Activated CD4-positive, alpha-beta memory T cell treated with anti-CD3 and anti-CD28 coated beads, Interleukin-2, amount 10 ng/mL, durations not matched to agents 7 days and 5 days (primary cell): ENCODE measurements at regions not wholly inside any gene's neighbourhood (a gene's known extent, or its start where the extent isn't known, plus 50 kb on each side); places are given as distances from the start of the nearest gene placed in this dataset.

Experiments
- CTCF ChIA-PET: fragments of 350-600 bp; sonication (Branson Sonifier 250); formaldehyde crosslinking; loops from one replicate; lab custom pipeline; 2021; ENCODE audit warnings: antibody characterized with exemption, inconsistent platforms; lab: Charles Lee
- POLR2A ChIA-PET: fragments of 350-600 bp; sonication (Branson Sonifier 250); formaldehyde crosslinking; loops from one replicate; lab custom pipeline; 2021; ENCODE audit warnings: antibody characterized with exemption; lab: Charles Lee
- DNase-seq: peaks from one replicate; pipeline ENCODE4 v3.0.0-alpha.2; 2020
- H3K27ac Mint-ChIP-seq: one replicate; pipeline ENCODE4 v1.8.0; 2021; ENCODE audit warnings: mild to moderate bottlenecking, mixed read lengths
- H3K27me3 Mint-ChIP-seq: one replicate; pipeline ENCODE4 v1.8.0; 2021; ENCODE audit warnings: mixed read lengths
- H3K36me3 Mint-ChIP-seq: one replicate; pipeline ENCODE4 v1.8.0; 2021; ENCODE audit warnings: low read depth, mixed read lengths
- H3K4me1 Mint-ChIP-seq: one replicate; pipeline ENCODE4 v1.8.0; 2021; ENCODE audit warnings: mixed read lengths
- H3K4me3 Mint-ChIP-seq: one replicate; pipeline ENCODE4 v1.8.0; 2021; ENCODE audit warnings: mild to moderate bottlenecking, mixed read lengths
- H3K9me3 Mint-ChIP-seq: one replicate; pipeline ENCODE4 v1.8.0; 2021; ENCODE audit warnings: mixed read lengths

DNA sequence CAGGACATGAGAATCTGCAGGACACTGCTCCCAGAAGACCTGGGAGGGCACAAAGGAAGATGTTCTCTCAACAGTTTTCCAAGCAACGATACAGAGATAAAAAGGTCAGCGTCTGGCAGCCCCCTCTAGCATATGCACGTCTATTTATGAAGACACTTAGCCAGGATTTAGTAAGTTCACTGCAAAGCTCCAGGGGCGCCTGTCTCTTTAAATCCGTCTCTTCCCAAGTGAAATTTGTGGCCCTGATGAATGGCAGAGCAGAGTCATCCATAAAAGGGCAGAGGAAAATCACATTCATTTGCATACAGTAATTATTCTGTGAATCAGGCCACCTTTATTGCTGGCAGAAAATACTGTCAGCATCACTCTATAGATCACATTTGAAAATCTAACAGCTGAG lies 390.9 kb upstream of the SMIM21 start:
- Mint-ChIP-seq H3K9me3 (no peaks in the 10 kb centered on the region), H3K4me1 (no peaks in the 10 kb centered on the region), H3K4me3 (no peak overlapping the region), H3K36me3 (no peaks in the 10 kb centered on the region), H3K27ac (no peak overlapping the region), H3K27me3 (no peaks in the 10 kb centered on the region)
- CTCF ChIA-PET, result no interaction called here
- POLR2A ChIA-PET, result no interaction called here
- no peak for DNase-seq

DNA sequence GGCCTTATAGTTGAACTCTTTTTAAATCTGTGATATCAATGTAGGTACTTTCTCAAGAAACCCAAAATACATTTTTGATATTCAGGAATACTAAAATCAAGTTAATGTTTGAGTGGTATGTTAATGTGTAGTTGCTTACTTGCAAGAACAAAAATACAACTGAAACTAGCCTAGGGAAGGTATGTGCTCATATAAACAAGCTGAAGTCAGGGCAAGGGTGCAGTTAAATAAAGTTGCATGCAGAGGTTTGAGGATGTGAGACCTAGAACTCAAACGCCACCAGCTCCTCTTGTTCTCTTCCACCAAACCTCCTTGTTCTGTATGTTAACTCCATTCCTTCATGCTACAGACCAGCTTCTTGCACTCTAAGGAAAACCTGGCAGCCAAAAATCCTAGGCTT lies 388.3 kb upstream of the SMIM21 start:
- no peaks in the 10 kb centered on the region for H3K4me1 Mint-ChIP-seq
- no peaks in the 10 kb centered on the region for H3K27me3 Mint-ChIP-seq
- H3K36me3 Mint-ChIP-seq, result no peaks in the 10 kb centered on the region
- no peaks in the 10 kb centered on the region for H3K9me3 Mint-ChIP-seq
- POLR2A ChIA-PET, result no interaction called here
- H3K4me3 Mint-ChIP-seq, result no peak overlapping the region
- no peak for DNase-seq
- CTCF ChIA-PET, result no interaction called here
- no peak overlapping the region for H3K27ac Mint-ChIP-seq

DNA sequence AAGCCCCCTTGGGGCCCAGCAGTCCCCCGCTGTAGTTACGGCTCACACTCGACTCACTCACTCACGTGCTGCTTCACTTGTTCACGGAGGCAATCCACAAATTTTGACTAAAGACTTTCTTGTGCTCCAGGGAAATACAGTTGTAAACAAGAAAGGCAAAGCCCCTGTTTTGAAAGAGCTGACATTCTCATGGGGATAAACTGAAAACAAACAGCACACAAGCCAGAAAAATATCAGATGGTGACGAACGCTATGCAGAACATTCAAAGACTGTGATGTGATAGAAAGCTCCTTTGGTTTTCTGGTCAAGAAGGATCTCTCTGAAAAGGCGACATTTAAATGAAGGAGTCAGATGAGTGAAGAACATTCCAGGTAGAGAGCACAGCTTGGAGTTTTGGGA lies 385.3 kb upstream of the SMIM21 start:
- Mint-ChIP-seq H3K4me3 (no peak overlapping the region), H3K4me1 (no peaks in the 10 kb centered on the region), H3K27me3 (no peaks in the 10 kb centered on the region), H3K36me3 (no peaks in the 10 kb centered on the region), H3K9me3 (no peaks in the 10 kb centered on the region), H3K27ac (no peak overlapping the region)
- DNase-seq, result no peak
- CTCF ChIA-PET, result no interaction called here
- POLR2A ChIA-PET, result no interaction called here

DNA sequence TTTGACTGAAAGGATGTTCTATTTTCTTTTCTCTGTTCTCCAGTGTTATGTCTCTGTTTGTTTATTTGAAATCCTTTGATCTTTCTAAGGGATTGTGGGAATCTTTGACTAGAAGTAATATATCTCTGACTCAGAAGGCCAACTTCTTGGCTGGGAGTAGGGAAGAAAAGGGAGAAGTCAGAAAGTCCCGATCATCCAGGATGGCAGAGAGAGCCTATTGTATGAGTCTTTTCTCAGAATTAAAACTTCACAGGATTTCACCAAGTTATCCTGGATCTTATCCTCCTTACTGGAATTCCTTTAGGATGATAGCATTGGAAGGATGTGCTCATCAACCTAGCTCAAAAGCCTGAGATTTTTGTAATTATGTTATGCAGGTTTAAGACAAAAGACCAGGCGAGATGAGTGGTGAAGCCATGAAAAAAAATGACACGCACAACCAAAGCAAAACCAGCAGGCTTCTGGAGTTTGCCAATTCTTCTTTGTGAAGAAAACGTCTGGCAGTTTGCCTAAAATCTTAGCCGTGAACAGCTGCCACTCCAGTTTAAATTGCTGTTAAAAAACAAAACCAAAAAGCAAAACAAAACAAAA lies 383.6 kb upstream of the SMIM21 start:
- no peaks in the 10 kb centered on the region for H3K36me3 Mint-ChIP-seq
- no peak for DNase-seq
- CTCF ChIA-PET, result no interaction called here
- no peaks in the 10 kb centered on the region for H3K9me3 Mint-ChIP-seq
- no peaks in the 10 kb centered on the region for H3K27me3 Mint-ChIP-seq
- H3K27ac Mint-ChIP-seq, result no peak overlapping the region
- POLR2A ChIA-PET, result no interaction called here
- H3K4me1 Mint-ChIP-seq, result no peaks in the 10 kb centered on the region
- no peak overlapping the region for H3K4me3 Mint-ChIP-seq

DNA sequence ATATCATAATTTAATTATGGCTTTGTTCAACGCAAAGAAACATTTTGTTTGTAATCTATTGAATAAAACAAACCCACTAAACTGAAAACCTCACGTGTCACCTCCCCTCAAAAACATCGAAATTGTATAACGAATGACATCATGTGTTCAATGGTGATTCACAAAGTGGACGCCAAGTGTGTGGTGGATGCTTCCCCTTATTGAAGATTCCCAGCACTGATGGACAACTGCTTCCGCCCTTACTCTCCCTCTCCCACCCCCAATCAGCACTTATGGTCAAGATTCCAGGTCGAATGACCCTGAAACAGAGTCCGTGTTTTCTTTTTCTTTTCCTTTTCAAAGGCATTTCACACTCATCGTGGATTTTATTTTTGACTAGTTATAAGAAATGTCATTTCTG lies 383.0 kb upstream of the SMIM21 start:
- POLR2A ChIA-PET, result no interaction called here
- no peaks in the 10 kb centered on the region for H3K4me1 Mint-ChIP-seq
- DNase-seq, result no peak

DNA sequence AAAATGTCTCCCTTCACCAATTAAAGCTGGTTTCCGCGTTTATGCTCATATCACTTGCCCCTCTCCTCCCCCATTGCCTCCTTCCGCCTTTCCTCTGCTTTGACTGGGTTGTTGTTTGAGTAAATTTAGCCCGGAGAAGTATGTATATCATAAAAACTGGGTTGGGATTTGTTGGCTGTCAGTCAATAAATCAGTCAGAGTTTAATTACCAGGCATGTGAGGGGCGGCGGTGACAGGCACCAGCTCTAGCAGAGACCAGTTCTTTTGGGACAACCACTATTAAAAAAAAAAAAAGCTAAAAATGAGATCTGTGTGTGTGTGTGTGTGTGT lies 382.4 kb upstream of the SMIM21 start:
- no peaks in the 10 kb centered on the region for H3K36me3 Mint-ChIP-seq
- no peaks in the 10 kb centered on the region for H3K9me3 Mint-ChIP-seq
- POLR2A ChIA-PET, result no interaction called here

More for the DNA sequence above, 383.0 kb upstream of the SMIM21 start:
- no peaks in the 10 kb centered on the region for H3K9me3 Mint-ChIP-seq
- no peaks in the 10 kb centered on the region for H3K27me3 Mint-ChIP-seq
- H3K36me3 Mint-ChIP-seq, result no peaks in the 10 kb centered on the region
- H3K27ac Mint-ChIP-seq, result no peak overlapping the region
- H3K4me3 Mint-ChIP-seq, result no peak overlapping the region
- CTCF ChIA-PET, result no interaction called here

DNA sequence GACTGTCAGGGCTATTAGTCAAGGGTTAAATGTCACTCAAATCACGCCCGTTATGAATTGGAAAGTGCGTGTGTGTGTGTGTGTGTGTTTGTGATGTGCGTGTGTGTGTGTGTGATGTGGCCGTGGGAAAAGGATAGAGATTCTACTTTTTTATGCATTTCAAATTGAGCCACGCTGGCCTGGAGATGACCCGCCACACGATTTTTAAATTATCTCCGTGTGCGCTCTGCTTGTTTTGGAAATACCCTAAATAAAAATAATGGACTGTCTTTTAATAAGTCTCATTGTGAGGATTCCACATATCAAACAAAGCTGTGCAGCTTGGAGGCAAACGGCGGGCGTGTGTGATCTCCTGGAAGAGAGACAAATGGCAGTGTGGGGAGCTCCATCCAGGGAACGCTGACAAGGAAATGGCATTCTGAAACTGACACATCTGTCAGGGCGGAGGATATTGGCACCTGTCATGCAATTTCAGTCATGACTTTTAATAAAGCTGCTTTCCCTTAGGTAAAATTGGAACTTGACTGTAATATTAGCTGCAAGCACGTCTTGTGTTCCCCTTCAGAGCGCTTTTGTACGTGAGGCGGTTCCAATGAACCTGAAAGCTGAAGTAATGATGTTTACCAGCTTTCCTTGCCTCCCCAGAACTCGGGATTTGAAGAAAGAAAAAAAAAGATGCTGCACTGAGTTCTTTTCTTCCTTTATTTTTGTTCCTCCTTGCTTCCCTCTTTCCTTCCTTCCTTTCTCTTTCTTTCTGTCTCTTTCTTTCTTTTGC lies 381.8 kb upstream of the SMIM21 start:
- ChIA-PET POLR2A (no interaction called here), CTCF (no interaction called here)
- H3K27me3 Mint-ChIP-seq, result no peaks in the 10 kb centered on the region
- H3K36me3 Mint-ChIP-seq, result no peaks in the 10 kb centered on the region
- H3K9me3 Mint-ChIP-seq, result no peaks in the 10 kb centered on the region
- DNase-seq, result no peak
- H3K4me3 Mint-ChIP-seq, result no peak overlapping the region
- no peaks in the 10 kb centered on the region for H3K4me1 Mint-ChIP-seq
- H3K27ac Mint-ChIP-seq, result no peak overlapping the region

More for the DNA sequence above, 382.4 kb upstream of the SMIM21 start:
- CTCF ChIA-PET, result no interaction called here
- Mint-ChIP-seq H3K27ac (no peak overlapping the region), H3K27me3 (no peaks in the 10 kb centered on the region), H3K4me1 (no peaks in the 10 kb centered on the region), H3K4me3 (no peak overlapping the region)
- DNase-seq, result no peak

DNA sequence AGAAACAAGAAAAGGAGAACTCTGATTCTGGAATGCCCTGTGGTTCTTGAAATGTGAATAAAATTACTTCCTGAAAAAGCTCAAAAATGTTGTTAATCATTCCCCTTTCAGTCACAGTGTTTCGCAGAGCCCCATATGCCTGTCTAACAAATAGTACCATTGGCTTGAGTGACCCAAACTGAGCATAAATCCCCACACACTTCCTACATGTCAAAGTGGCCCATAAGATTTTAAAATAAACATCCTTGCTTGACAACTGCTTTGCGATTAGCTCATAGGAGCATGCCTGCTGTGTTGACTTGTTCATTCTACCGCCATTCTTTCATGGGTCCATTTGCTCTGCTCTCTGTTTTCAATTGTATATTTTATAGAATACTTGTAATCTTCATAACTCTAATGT lies 377.8 kb upstream of the SMIM21 start:
- Mint-ChIP-seq H3K27me3 (peaks cover 2% of the 10 kb centered on the region), H3K36me3 (no peaks in the 10 kb centered on the region), H3K4me3 (no peak overlapping the region), H3K9me3 (no peaks in the 10 kb centered on the region), H3K4me1 (no peaks in the 10 kb centered on the region), H3K27ac (no peak overlapping the region)
- DNase-seq, result no peak
- ChIA-PET POLR2A (no interaction called here), CTCF (no interaction called here)

DNA sequence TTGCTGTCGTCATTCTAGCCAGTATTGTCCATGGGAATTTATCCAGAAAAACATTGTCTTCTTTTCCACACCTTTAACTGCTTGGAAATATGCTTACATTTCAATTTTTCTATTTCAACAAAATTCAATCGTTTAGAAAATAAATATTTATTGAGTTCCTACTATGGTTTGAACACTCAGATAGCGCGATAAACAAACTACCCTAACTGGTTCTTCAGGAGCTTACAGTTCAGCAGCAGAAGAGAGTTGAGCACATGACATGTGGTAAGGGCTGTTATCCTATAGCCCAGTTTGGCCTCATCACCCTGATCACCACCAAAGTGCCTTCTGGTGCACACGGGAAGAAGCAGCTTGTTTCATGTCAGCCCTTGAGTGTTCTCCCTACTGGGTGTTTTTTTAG lies 375.2 kb upstream of the SMIM21 start:
- DNase-seq, result no peak
- H3K27ac Mint-ChIP-seq, result no peak overlapping the region
- H3K4me1 Mint-ChIP-seq, result no peaks in the 10 kb centered on the region
- H3K36me3 Mint-ChIP-seq, result no peaks in the 10 kb centered on the region
- CTCF ChIA-PET, result no interaction called here
- H3K27me3 Mint-ChIP-seq, result peaks cover 2% of the 10 kb centered on the region
- no peaks in the 10 kb centered on the region for H3K9me3 Mint-ChIP-seq
- H3K4me3 Mint-ChIP-seq, result no peak overlapping the region
- POLR2A ChIA-PET, result no interaction called here

DNA sequence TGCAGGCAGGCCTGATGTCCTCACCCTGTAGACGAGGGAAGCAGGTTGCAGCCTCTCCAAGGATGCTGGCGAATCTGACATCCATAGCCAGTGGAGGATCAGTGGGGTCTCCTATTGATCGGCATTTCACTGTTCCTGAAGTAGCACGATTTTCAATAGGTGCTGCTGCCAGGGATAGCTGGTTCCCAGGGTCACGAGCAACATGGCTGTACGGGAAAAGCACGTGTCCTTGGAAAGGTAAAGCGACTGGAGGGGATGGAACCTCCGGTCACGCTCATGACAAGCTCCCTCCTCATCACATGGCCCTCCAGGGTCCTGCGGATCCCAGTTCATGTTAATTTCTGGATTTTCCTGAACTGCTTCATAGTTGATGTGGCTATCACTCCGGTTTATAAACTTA lies 373.7 kb upstream of the SMIM21 start:
- Mint-ChIP-seq H3K27ac (no peak overlapping the region), H3K4me3 (no peak overlapping the region), H3K9me3 (no peaks in the 10 kb centered on the region), H3K36me3 (no peaks in the 10 kb centered on the region), H3K27me3 (peaks cover 2% of the 10 kb centered on the region), H3K4me1 (no peaks in the 10 kb centered on the region)
- ChIA-PET CTCF (no interaction called here), POLR2A (no interaction called here)
- no peak for DNase-seq

DNA sequence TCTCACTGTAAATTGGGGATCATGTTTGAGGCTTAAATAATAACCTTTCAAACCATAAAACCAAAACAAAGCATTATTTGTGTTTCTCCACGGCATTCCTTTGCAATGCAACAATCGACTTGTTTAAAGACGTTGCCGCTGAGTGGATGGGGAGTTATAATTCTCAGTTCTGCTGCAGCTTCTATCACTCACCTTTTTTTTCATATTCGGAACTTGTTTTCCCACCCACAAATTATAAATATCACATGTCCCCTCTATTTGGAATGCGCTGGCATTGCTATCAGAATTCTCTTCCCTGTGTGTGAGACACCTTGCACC lies 372.8 kb upstream of the SMIM21 start:
- POLR2A ChIA-PET, result no interaction called here
- Mint-ChIP-seq H3K4me1 (no peaks in the 10 kb centered on the region), H3K27ac (no peak overlapping the region), H3K4me3 (no peak overlapping the region), H3K9me3 (no peaks in the 10 kb centered on the region), H3K36me3 (no peaks in the 10 kb centered on the region), H3K27me3 (peaks cover 2% of the 10 kb centered on the region)
- CTCF ChIA-PET, result no interaction called here
- DNase-seq, result no peak

DNA sequence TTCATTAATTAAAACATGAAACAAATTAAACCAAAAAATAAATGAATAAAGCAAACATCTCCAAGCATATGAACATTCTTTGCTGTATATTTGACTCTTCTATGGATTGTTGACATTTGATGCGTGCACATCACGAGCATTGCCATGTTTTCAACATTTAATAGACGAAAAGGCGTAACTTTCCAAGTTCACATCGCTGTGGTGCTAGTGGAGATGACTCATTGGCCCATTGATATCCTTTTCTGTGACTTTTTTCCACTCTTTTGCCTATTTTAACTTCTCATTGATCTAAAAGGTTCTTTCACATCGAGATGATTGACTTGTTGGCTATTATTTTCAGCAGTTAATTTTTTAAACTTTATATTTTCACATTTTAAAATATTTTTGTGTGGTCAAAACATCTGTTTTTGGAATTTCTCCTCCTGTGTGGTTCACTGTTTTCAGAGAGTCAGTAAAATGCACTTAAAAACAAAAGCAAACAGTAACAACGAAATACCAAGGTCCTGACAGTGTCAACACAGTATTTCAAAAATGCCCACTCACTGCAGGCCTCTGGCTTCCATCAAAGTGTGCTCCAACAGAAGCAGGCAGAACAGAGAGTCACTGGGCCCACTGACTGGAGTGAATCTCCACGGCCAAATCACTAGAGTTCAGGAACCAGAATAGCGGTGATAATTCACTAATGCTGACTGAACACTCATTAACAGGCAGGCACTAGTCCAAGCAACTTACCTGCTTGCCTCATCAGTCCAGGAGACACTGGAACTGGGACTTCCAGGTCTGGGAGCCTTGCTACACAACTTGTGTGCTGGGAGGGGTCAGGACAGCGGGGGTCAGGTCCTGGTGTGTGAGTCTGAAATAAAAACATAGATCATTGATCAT lies 372.2 kb upstream of the SMIM21 start:
- DNase-seq, result no peak
- Mint-ChIP-seq H3K4me3 (no peak overlapping the region), H3K36me3 (no peaks in the 10 kb centered on the region), H3K4me1 (no peaks in the 10 kb centered on the region), H3K9me3 (no peaks in the 10 kb centered on the region), H3K27me3 (peaks cover 2% of the 10 kb centered on the region), H3K27ac (no peak overlapping the region)
- ChIA-PET CTCF (no interaction called here), POLR2A (no interaction called here)

DNA sequence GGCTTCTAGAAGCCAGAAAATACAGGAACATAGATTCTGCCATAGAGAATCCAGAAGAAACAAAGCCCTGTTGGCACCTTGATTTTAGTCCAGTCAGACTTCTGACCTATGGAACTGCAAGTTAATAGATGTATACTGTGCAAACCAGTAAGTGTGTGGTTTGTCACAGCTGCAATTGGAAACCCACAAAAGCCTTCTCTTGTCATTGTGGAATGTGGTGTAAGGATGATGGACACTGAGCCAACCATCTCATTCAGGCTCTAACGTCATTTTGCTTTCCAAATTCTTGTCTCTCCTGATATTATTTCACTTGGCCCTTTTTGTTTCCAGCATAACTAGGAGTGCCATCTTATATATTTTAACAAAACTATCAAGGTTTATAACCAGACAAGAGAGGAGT lies 369.5 kb upstream of the SMIM21 start:
- ChIA-PET POLR2A (no interaction called here), CTCF (no interaction called here)
- Mint-ChIP-seq H3K4me3 (no peak overlapping the region), H3K27ac (no peak overlapping the region), H3K9me3 (no peaks in the 10 kb centered on the region), H3K36me3 (no peaks in the 10 kb centered on the region), H3K27me3 (peaks cover 2% of the 10 kb centered on the region), H3K4me1 (no peaks in the 10 kb centered on the region)
- no peak for DNase-seq

DNA sequence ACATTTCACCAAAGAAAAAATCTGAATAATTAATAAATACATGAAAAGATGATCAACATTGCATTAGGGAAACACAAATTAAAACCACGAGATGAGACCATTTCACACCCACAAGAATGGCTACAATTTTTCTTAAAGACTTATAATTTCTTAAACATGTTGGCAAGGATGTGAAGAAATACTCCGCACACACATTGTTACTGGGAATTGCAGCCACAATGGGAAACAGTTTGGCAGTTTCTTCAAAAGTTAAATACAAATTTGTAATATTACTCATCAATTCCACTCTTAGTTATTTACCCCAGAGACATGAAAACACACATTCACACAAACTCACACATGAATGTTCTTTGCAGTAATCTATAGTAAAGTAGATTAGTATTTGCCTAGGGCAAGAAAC lies 363.3 kb upstream of the SMIM21 start:
- Mint-ChIP-seq H3K36me3 (no peaks in the 10 kb centered on the region), H3K4me1 (no peaks in the 10 kb centered on the region), H3K4me3 (no peak overlapping the region), H3K27me3 (no peaks in the 10 kb centered on the region), H3K9me3 (no peaks in the 10 kb centered on the region), H3K27ac (no peak overlapping the region)
- DNase-seq, result no peak
- POLR2A ChIA-PET, result no interaction called here
- CTCF ChIA-PET, result no interaction called here
